ENCODE measurements at regions not wholly inside any gene's neighbourhood (a gene's known extent, or its start where the extent isn't known, plus 50 kb on each side); places are given as distances from the start of the nearest gene placed in this dataset.
"Not testable (repeated sequence)": the region's sequence is repeated elsewhere in the genome, so short reads cannot be mapped to it uniquely, and the experiment has no call there.

DNA sequence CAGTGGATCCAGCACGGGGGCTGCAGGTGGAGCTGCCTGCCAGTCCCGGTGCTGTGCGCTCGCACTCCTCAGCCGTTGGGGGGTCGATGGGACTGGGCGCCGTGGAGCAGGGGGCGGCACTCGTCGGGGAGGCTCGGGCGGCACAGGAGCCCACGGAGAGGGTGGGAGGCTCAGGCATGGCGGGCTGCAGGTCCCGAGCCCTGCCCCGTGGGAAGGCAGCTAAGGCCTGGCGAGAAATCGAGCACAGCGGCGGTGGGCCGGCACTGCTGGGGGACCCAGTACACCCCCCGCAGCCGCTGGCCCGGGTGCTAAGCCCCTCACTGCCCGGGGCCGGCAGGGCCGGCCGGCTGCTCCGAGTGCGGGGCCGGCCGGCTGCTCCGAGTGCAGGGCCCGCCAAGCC, 52.3 kb upstream of the MARK1 start:
- 77% methylated on average over 13 of the region's 35 CpGs for WGBS (ENCODE audit: low lambda C conversion rate)
- H3K9me3 ChIP-seq; H3K4me3 ChIP-seq (ENCODE audit: low read depth in 2 of 2, low read length in 1 of 2); H3K4me1 ChIP-seq (ENCODE audit: control insufficient read depth in 1 of 2, insufficient read depth in 2 of 2, low read depth in 1 of 2, low read length in 1 of 2); DNase-seq; H3K79me2 ChIP-seq (ENCODE audit: insufficient read depth); H4K20me1 ChIP-seq (ENCODE audit: insufficient read depth); H3K36me3 ChIP-seq (replicated peaks in 1 of 2; ENCODE audit: control insufficient read depth in 1 of 2, insufficient read depth in 2 of 2, low read length in 1 of 2); H3K27me3 ChIP-seq (ENCODE audit: insufficient read depth); H3K9ac ChIP-seq; H3K9me2 ChIP-seq; CTCF ChIA-PET; H2AFZ ChIP-seq (ENCODE audit: low read depth); H3K27ac ChIP-seq (ENCODE audit: low read depth in 2 of 2, low read length in 1 of 2); H3F3A ChIP-seq (replicated peaks; ENCODE audit: insufficient read depth); H3K4me2 ChIP-seq; POLR2A ChIA-PET: not testable (repeated sequence)

DNA sequence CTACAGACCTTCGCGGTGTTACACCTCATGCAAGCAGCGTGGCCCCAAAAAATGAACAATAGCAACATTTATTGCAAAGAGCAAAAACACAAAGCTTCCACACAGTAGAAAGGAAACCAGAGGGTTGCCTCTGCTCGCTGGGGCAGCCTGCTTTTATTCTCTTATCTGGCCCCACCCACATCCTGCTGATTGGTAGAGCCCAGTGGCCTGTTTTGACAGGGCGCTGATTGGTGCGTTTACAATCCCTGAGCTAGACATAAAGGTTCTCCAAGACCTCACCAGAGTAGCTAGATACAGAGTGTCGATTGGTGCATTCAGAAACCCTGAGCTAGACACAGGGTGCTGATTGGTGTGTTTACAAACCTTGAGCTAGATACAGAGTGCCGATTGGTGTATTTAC, 52.8 kb upstream of the MARK1 start:
- H3K27me3 ChIP-seq (ENCODE audit: insufficient read depth); H3K4me1 ChIP-seq (ENCODE audit: control insufficient read depth in 1 of 2, insufficient read depth in 2 of 2, low read depth in 1 of 2, low read length in 1 of 2); H3K4me2 ChIP-seq; H4K20me1 ChIP-seq (ENCODE audit: insufficient read depth); H2AFZ ChIP-seq (ENCODE audit: low read depth); CTCF ChIA-PET; DNase-seq; H3F3A ChIP-seq (replicated peaks; ENCODE audit: insufficient read depth); H3K36me3 ChIP-seq (replicated peaks in 1 of 2; ENCODE audit: control insufficient read depth in 1 of 2, insufficient read depth in 2 of 2, low read length in 1 of 2); H3K9me2 ChIP-seq; POLR2A ChIA-PET; H3K79me2 ChIP-seq (ENCODE audit: insufficient read depth); H3K9me3 ChIP-seq; H3K4me3 ChIP-seq (ENCODE audit: low read depth in 2 of 2, low read length in 1 of 2); H3K27ac ChIP-seq (ENCODE audit: low read depth in 2 of 2, low read length in 1 of 2); H3K9ac ChIP-seq: not testable (repeated sequence)
- 79% methylated on average over 8 of the region's 8 CpGs for WGBS (ENCODE audit: low lambda C conversion rate)

DNA sequence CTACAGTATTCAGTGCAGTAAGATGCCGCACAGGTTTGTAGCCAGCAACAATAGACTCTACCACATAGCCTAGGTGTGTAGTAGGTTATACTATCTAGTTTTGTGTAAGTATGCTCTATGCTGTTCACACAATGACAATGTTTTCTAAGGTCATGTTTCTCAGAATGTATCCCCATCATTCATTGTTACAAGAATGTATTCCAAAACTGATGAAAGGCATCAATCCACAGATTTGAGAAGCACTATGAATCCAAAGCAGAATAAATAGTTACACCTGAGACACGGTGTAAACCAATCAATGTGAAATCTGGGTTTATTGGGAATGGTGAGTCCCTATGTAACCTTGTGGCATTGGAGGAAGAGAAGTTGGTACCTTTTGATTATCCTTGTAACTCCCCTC, 54.5 kb upstream of the MARK1 start:
- no peaks in the 10 kb centered on the region for H4K20me1 ChIP-seq (ENCODE audit: insufficient read depth)
- POLR2A ChIA-PET: no interaction called here
- WGBS (ENCODE audit: low lambda C conversion rate): 89% methylated on average over 2 of the region's 2 CpGs

DNA sequence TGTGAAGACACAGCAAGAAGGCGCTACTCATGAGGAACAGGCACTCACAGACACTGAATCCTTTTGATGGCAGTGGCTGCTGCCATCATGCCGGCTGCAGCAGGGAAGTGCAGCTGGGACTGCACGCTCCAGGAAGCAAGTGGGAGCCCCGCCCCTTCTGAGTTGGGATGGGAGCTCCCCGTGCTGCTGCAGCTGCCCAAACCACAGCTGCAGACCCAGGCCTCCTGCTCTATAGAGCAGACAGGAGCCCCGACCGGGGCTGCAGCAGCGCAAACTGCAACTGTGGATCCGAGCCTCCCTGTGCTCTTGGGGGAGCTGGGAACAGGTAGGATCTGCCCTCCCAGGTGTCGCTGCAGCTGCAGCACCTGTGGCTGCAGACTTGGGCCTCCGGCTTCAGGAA, 65.2 kb upstream of the MARK1 start:
- no peaks in the 10 kb centered on the region for H3F3A ChIP-seq (replicated peaks; ENCODE audit: insufficient read depth)
- no peaks in the 10 kb centered on the region for H3K36me3 ChIP-seq (replicated peaks in 1 of 2; ENCODE audit: control insufficient read depth in 1 of 2, insufficient read depth in 2 of 2, low read length in 1 of 2)
- CTCF ChIA-PET: interaction anchor here (0.7 to 2.2 kb wide), 4 partner anchors 8 to 247 kb away, joined by 3 to 10 read pairs (median 5); no protein-coding TSS in a partner anchor
- no peaks in the 10 kb centered on the region for H3K79me2 ChIP-seq (ENCODE audit: insufficient read depth)
- H3K4me1 ChIP-seq (ENCODE audit: control insufficient read depth in 1 of 2, insufficient read depth in 2 of 2, low read depth in 1 of 2, low read length in 1 of 2): no peaks in the 10 kb centered on the region; a peak in 1 of 4 replicates
- POLR2A ChIA-PET: no interaction called here
- no peaks in the 10 kb centered on the region for H3K9me3 ChIP-seq
- H3K27me3 ChIP-seq (ENCODE audit: insufficient read depth): no peaks in the 10 kb centered on the region
- H3K9me2 ChIP-seq: no peaks in the 10 kb centered on the region
- no peak overlapping the region for H2AFZ ChIP-seq (ENCODE audit: low read depth)
- no peak overlapping the region for H3K27ac ChIP-seq (ENCODE audit: low read depth in 2 of 2, low read length in 1 of 2)
- TF ChIP-seq GABPA (IDR thresholded peaks at IDR 0.05; ENCODE audit: low read depth) (no peak), RCOR1 (IDR thresholded peaks at IDR 0.05; ENCODE audit: low read length) (no peak), JUND (IDR thresholded peaks at IDR 0.05) (no peak)
- H3K4me3 ChIP-seq (ENCODE audit: low read depth in 2 of 2, low read length in 1 of 2): no peak overlapping the region
- no peak overlapping the region for H3K4me2 ChIP-seq
- no peak overlapping the region for H3K9ac ChIP-seq
- 42% methylated on average over 5 of the region's 11 CpGs for WGBS (ENCODE audit: low lambda C conversion rate)
- peak; percentile 40 for DNase-seq
- no peaks in the 10 kb centered on the region for H4K20me1 ChIP-seq (ENCODE audit: insufficient read depth)

More for the DNA sequence above, 54.5 kb upstream of the MARK1 start:
- H3K4me2 ChIP-seq: no peak overlapping the region
- DNase-seq: no peak
- no peaks in the 10 kb centered on the region for H3K4me1 ChIP-seq (ENCODE audit: control insufficient read depth in 1 of 2, insufficient read depth in 2 of 2, low read depth in 1 of 2, low read length in 1 of 2)
- H3K9me2 ChIP-seq: no peaks in the 10 kb centered on the region
- CTCF ChIA-PET: interaction anchor here (0.9 kb wide), 1 partner anchor 177 kb away, joined by 3 read pairs; no protein-coding TSS in a partner anchor
- H3K36me3 ChIP-seq (replicated peaks in 1 of 2; ENCODE audit: control insufficient read depth in 1 of 2, insufficient read depth in 2 of 2, low read length in 1 of 2): no peaks in the 10 kb centered on the region
- no peaks in the 10 kb centered on the region for H3K9me3 ChIP-seq
- no peak overlapping the region for H2AFZ ChIP-seq (ENCODE audit: low read depth)
- TF ChIP-seq GATA2 (CRISPR knock-in tag; IDR thresholded peaks at IDR 0.05): no peak
- no peak overlapping the region for H3K9ac ChIP-seq
- no peaks in the 10 kb centered on the region for H3K79me2 ChIP-seq (ENCODE audit: insufficient read depth)
- no peaks in the 10 kb centered on the region for H3K27me3 ChIP-seq (ENCODE audit: insufficient read depth)
- peaks cover 2% of the 10 kb centered on the region for H3F3A ChIP-seq (replicated peaks; ENCODE audit: insufficient read depth)
- no peak overlapping the region for H3K4me3 ChIP-seq (ENCODE audit: low read depth in 2 of 2, low read length in 1 of 2)
- H3K27ac ChIP-seq (ENCODE audit: low read depth in 2 of 2, low read length in 1 of 2): no peak overlapping the region
